ENCODE measurements at regions not wholly inside any gene's neighbourhood (a gene's known extent, or its start where the extent isn't known, plus 50 kb on each side); places are given as distances from the start of the nearest gene placed in this dataset.
"Not testable (repeated sequence)": the region's sequence is repeated elsewhere in the genome, so short reads cannot be mapped to it uniquely, and the experiment has no call there.

DNA sequence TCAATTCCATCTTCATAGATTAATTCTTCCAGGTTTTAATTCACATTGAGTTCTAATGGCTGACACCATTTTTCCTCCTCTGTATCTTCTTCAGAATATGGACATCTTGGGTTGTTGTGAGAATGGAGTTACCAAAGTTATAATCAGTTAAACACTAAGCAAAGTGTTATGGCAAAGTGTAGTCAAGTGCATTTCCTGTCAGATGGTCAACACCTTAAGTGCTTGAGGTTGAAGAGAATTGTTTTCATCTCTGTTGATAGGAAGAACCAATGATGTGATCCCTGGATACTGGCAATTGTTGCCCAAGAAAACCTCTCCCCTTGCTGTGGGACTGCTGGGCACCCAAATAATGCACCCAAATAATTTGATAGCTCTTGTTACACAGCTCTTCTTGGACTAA, 102.6 kb upstream of the SATB1 start:
- DNase-seq (ENCODE audit: low spot score), result no peak
- TF ChIP-seq, protein P1, sequence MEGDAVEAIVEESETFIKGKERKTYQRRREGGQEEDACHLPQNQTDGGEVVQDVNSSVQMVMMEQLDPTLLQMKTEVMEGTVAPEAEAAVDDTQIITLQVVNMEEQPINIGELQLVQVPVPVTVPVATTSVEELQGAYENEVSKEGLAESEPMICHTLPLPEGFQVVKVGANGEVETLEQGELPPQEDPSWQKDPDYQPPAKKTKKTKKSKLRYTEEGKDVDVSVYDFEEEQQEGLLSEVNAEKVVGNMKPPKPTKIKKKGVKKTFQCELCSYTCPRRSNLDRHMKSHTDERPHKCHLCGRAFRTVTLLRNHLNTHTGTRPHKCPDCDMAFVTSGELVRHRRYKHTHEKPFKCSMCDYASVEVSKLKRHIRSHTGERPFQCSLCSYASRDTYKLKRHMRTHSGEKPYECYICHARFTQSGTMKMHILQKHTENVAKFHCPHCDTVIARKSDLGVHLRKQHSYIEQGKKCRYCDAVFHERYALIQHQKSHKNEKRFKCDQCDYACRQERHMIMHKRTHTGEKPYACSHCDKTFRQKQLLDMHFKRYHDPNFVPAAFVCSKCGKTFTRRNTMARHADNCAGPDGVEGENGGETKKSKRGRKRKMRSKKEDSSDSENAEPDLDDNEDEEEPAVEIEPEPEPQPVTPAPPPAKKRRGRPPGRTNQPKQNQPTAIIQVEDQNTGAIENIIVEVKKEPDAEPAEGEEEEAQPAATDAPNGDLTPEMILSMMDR (IDR thresholded peaks at IDR 0.05; ENCODE audit: extremely low read depth, insufficient read depth, missing control alignments), result no peak
- in situ Hi-C loops (cut with MboI; ENCODE audit: low pct_unique_long_range_greater_than_20kb, low sequenced_read_pairs, unreplicated experiment), result no loop called here

DNA sequence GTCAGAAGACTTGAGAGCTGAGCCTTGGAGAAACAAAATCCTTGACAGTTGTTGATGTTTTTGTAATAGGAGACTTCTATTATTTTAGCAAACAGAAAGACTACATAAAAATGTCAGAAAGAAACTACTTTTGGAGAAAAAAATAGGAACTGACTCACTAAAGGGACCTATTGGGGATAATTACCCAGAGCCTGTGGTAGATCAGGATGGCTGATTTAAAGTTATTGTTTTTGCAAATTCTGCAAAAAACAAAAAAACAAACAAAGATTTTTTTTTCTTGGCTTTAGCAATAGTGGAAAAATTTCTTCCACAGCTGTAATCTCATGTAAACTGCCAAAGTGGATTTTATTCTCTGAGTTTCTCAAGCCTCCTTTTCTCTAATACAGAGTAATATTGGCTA, 101.5 kb upstream of the SATB1 start:
- no peak for DNase-seq (ENCODE audit: low spot score)
- in situ Hi-C loops (cut with MboI; ENCODE audit: low pct_unique_long_range_greater_than_20kb, low sequenced_read_pairs, unreplicated experiment), result no loop called here
- TF ChIP-seq, protein P1 (IDR thresholded peaks at IDR 0.05; ENCODE audit: extremely low read depth, insufficient read depth, missing control alignments), result no peak

DNA sequence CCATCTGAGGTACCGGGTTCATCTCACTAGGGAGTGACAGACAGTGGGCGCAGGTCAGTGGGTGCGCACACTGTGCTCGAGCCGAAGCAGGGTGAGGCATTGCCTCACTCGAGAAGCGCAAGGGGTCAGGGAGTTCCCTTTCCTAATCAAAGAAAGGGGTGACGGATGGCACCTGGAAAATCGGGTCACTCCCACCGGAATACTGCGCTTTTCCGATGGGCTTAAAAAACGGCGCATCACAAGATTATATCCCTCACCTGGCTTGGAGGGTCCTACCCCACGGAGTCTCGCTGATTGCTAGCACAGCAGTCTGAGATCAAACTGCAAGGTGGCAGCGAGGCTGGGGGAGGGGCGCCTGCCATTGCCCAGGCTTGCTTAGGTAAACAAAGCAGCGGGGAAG, 91.0 kb upstream of the SATB1 start:
- DNase-seq (ENCODE audit: low spot score); in situ Hi-C loops (cut with MboI; ENCODE audit: low pct_unique_long_range_greater_than_20kb, low sequenced_read_pairs, unreplicated experiment): not testable (repeated sequence)

DNA sequence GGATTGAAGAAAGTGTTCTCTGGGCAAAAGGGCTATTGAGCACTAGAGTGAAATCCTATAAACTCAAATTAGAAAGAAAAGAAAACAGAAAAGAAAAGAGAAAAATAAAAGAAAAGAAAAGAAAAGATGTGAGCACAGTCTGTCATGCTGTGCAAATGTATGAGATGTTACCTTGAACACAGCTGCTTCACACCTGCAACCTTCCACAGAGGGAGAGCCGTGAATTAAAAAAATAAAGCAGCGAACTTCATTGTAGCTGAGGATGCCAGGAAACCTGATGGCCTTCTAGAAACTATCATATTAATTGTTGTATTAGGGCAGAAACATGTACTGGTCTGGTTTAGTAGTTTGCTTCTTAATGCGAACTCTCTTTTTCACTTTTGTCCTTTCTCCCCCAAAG, 88.0 kb upstream of the SATB1 start:
- DNase-seq (ENCODE audit: low spot score), result no peak
- TF ChIP-seq, protein P1 (IDR thresholded peaks at IDR 0.05; ENCODE audit: extremely low read depth, insufficient read depth, missing control alignments), result no peak
- in situ Hi-C loops (cut with MboI; ENCODE audit: low pct_unique_long_range_greater_than_20kb, low sequenced_read_pairs, unreplicated experiment), result no loop called here

DNA sequence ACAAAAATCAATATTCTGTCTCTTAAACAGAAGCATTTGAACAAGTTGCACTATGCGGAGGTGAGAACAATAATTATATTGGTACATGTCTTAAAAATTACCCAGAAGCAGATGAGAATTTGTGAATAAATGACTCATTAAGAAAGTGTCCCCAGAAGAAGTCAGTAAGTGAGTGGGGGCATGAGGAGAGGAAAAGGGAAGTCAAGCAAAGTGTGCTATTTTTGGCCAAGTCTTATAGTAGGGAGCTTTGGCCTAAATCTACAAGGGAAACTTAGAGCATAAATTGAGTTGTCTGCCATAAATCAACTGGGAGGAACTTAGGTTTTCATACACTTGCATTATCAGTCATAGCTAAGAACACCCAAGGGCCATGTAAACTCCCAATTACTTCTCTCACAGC, 86.9 kb upstream of the SATB1 start:
- no peak for DNase-seq (ENCODE audit: low spot score)
- in situ Hi-C loops (cut with MboI; ENCODE audit: low pct_unique_long_range_greater_than_20kb, low sequenced_read_pairs, unreplicated experiment), result no loop called here
- TF ChIP-seq, protein P1 (IDR thresholded peaks at IDR 0.05; ENCODE audit: extremely low read depth, insufficient read depth, missing control alignments), result no peak

DNA sequence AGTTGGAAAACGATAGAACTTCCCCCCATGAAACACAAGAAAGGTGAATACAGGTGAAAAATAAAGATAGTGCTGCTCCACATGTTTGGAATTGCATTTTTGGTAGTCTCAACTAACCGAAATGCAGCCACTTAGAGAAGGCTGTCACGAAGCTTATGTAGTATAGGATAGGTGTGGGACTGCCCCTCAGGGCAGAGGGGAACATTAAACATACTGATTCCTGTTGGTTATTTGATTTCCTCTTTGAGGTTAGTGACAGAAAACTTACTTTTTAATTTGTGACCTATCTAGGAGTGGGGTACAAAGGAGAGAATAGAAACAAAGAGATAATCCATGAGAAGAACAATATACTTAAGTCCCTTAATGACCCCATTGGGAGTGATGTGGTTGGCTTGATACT, 85.8 kb upstream of the SATB1 start:
- in situ Hi-C loops (cut with MboI; ENCODE audit: low pct_unique_long_range_greater_than_20kb, low sequenced_read_pairs, unreplicated experiment), result no loop called here
- TF ChIP-seq, protein P1 (IDR thresholded peaks at IDR 0.05; ENCODE audit: extremely low read depth, insufficient read depth, missing control alignments), result no peak
- no peak for DNase-seq (ENCODE audit: low spot score)

DNA sequence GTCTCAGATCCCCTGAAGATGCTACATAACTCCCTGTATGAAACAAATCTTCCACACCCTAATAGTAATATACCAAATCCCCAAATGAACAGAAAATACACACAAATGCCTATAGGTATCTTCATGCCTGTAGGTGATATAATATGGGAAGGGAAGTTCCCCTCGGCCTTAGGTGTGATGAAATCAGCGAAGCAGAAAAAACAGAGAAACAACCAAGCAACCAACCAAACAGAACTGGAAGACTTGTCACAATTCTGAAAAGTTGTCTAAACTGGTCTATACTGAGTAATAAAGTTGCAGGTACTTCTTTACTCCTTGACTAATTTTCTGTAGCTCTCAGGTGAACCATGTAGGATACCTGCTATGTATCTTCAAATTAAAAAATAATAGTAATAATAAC, 82.2 kb upstream of the SATB1 start:
- DNase-seq (ENCODE audit: low spot score), result no peak
- in situ Hi-C loops (cut with MboI; ENCODE audit: low pct_unique_long_range_greater_than_20kb, low sequenced_read_pairs, unreplicated experiment), result no loop called here
- TF ChIP-seq, protein P1 (IDR thresholded peaks at IDR 0.05; ENCODE audit: extremely low read depth, insufficient read depth, missing control alignments), result no peak

All from GM13977 (cell line).